Stomach (tissue), 8 donors: ENCODE measurements at regions not wholly inside any gene's neighbourhood (a gene's known extent, or its start where the extent isn't known, plus 50 kb on each side); places are given as distances from the start of the nearest gene placed in this dataset.

Experiments
- DNase-seq, 2 donors: peaks; one replicate each; pipeline versions ENCODE4 v3.0.0 to v3.0.0-alpha.2; 2013 to 2019
- H3K27ac ChIP-seq, 5 donors: fragments of 200-600 bp in 4 of 5; sonication (generic) in 4 of 5; one replicate each; pipeline ENCODE4 v1.5.1; 2013 to 2019; ENCODE audit warnings: mild to moderate bottlenecking in 1 of 5, moderate library complexity in 1 of 5
- H3K27me3 ChIP-seq, 3 donors: fragments of 200-600 bp; sonication (generic); one replicate each; pipeline ENCODE4 v1.5.1; 2017 to 2019; ENCODE audit warnings: mixed run types in 1 of 3
- H3K36me3 ChIP-seq, 4 donors: fragments of 200-600 bp; sonication (generic); 1 replicate in 3 of 4; 2 replicates in 1 of 4; pipeline ENCODE4 v1.5.1; 2016 to 2019
- H3K4me1 ChIP-seq, 4 donors: fragments of 200-600 bp; sonication (generic); one replicate each; pipeline ENCODE4 v1.5.1; 2016 to 2019
- H3K4me3 ChIP-seq, 4 donors: fragments of 200-600 bp; sonication (generic) in 3 of 4; one replicate each; pipeline ENCODE4 v1.5.1; 2016 to 2019; ENCODE audit warnings: mild to moderate bottlenecking in 1 of 4
- H3K9me3 ChIP-seq, 4 donors: fragments of 200-600 bp; sonication (generic); one replicate each; pipeline ENCODE4 v1.5.1; 2016 to 2019
- EP300 ChIP-seq: sonication (generic); formaldehyde crosslinking; IDR thresholded peaks from one replicate; pipeline ENCODE4 v1.6.1; 2017; ENCODE audit warnings: antibody characterized with exemption
- POLR2A ChIP-seq, 4 donors: fragments of 450-650 bp; IDR thresholded peaks; one replicate each; pipeline ENCODE4 v1.6.1; 2016; ENCODE audit warnings: antibody characterized with exemption in 4 of 4, control low read depth in 2 of 4, mild to moderate bottlenecking in 1 of 4, moderate library complexity in 1 of 4
- POLR2AphosphoS5 ChIP-seq, 3 donors: sonication (generic); formaldehyde crosslinking; IDR thresholded peaks; one replicate each; pipeline ENCODE4 v1.6.1; 2016; ENCODE audit warnings: antibody characterized with exemption in 3 of 3
- WGBS, 5 donors: extraction: QIAGEN DNeasy Blood & Tissue Kit in 3 of 5; methylation state at CpG; one replicate each; pipeline versions ENCODE4 v1.1.5 to v1.1.7; 2013 to 2018; 5-methylcytosine and 5-hydroxymethylcytosine counted together
- intact Hi-C: fragments of 100-400 bp; cut with DNase I; formaldehyde crosslinking; loops from one replicate; pipeline ENCODE4 v1.15.1; 2023; ENCODE audit warnings: low total_unique reads
- TF ChIP-seq, protein P1 (sequence below), 7 experiments: fragments of 450-650 bp in 4 of 7; fragments of 200-600 bp in 3 of 7; sonication (generic) in 3 of 7; IDR thresholded peaks; one replicate each; pipeline ENCODE4 v1.5.1; 2016 to 2019; ENCODE audit warnings: antibody characterized with exemption in 7 of 7, control low read depth in 2 of 7, mild to moderate bottlenecking in 1 of 7
- donor health status: healthy with polysubstance abuse.
- donor health status: Bipolar disorder and iron deficiency.
- donor health status: healthy.

GRCh38 chr3:151971814-151972579 lies 98.6 kb downstream of the SUCNR1 start:
- Histone ChIP-seq H3K4me1 (peaks cover 0 to 23% (median 13%) of the 10 kb centered on the region in 4 donors), H3K27ac (peak overlapping the region; percentile 38 to 70 (median 52)), H3K27me3 (no peaks in the 10 kb centered on the region), H3K4me3 (no peak overlapping the region), H3K9me3 (no peaks in the 10 kb centered on the region), H3K36me3 (no peaks in the 10 kb centered on the region)
- WGBS, 5 donors: 24 to 52% (median 36%) methylated on average over 5 of the region's 5 CpGs
- intact Hi-C loops: no loop called here
- TF ChIP-seq EP300 (no peak), POLR2A (IDR thresholded peaks at IDR 0.05) (no peak), POLR2AphosphoS5 (IDR thresholded peaks at IDR 0.05) (no peak)
- TF ChIP-seq, protein P1, sequence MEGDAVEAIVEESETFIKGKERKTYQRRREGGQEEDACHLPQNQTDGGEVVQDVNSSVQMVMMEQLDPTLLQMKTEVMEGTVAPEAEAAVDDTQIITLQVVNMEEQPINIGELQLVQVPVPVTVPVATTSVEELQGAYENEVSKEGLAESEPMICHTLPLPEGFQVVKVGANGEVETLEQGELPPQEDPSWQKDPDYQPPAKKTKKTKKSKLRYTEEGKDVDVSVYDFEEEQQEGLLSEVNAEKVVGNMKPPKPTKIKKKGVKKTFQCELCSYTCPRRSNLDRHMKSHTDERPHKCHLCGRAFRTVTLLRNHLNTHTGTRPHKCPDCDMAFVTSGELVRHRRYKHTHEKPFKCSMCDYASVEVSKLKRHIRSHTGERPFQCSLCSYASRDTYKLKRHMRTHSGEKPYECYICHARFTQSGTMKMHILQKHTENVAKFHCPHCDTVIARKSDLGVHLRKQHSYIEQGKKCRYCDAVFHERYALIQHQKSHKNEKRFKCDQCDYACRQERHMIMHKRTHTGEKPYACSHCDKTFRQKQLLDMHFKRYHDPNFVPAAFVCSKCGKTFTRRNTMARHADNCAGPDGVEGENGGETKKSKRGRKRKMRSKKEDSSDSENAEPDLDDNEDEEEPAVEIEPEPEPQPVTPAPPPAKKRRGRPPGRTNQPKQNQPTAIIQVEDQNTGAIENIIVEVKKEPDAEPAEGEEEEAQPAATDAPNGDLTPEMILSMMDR (IDR thresholded peaks at IDR 0.05): no peak
- peak; percentile 45 to 70 for DNase-seq

DNA sequence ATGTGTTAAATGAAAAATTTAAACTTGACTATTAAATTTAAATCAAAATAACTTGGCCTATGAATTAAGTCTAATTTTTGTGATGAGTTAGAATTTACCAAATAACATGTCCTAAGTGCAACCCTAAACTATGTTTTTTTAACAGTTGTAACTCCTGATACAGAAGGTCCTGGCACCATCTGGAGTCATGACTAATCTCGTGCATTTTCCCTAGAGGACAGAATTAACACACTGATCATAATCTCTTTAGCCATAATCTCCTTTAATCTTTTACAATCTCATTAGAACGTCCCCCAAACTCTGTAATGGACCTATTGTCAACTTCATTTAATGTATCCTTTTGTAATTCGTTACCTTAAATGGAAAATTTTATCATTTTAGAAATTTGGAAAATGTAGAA lies 100.6 kb downstream of the SUCNR1 start:
- no peaks in the 10 kb centered on the region for H3K27me3 ChIP-seq
- H3K27ac ChIP-seq: no peak overlapping the region
- WGBS, 5 donors: 36 to 45% (median 42%) methylated on average over 3 of the region's 3 CpGs
- TF ChIP-seq POLR2AphosphoS5 (IDR thresholded peaks at IDR 0.05): no peak
- TF ChIP-seq POLR2A (IDR thresholded peaks at IDR 0.05): no peak
- TF ChIP-seq EP300: no peak
- TF ChIP-seq, protein P1 (IDR thresholded peaks at IDR 0.05): no peak
- H3K36me3 ChIP-seq: no peaks in the 10 kb centered on the region
- peaks cover 0 to 23% (median 13%) of the 10 kb centered on the region in 4 donors for H3K4me1 ChIP-seq
- DNase-seq: no peak
- H3K4me3 ChIP-seq: no peak overlapping the region
- no peaks in the 10 kb centered on the region for H3K9me3 ChIP-seq
- intact Hi-C loops: no loop called here

- H3K4me3 ChIP-seq: no peak overlapping the region
- peaks cover 0 to 23% (median 11%) of the 10 kb centered on the region in 4 donors for H3K4me1 ChIP-seq
- peak in 1 of 2 donors; percentile 22 for DNase-seq
- no peaks in the 10 kb centered on the region for H3K36me3 ChIP-seq
- H3K9me3 ChIP-seq: no peaks in the 10 kb centered on the region
- no peak overlapping the region for H3K27ac ChIP-seq
- intact Hi-C loops: no loop called here
- no peaks in the 10 kb centered on the region for H3K27me3 ChIP-seq
- 55 to 68% (median 64%) methylated on average over 3 of the region's 3 CpGs for WGBS, 5 donors
- TF ChIP-seq, protein P1 (IDR thresholded peaks at IDR 0.05): no peak
Observed at GRCh38 chr3:151976211-151977050, 103.0 kb downstream of the SUCNR1 start.

DNA sequence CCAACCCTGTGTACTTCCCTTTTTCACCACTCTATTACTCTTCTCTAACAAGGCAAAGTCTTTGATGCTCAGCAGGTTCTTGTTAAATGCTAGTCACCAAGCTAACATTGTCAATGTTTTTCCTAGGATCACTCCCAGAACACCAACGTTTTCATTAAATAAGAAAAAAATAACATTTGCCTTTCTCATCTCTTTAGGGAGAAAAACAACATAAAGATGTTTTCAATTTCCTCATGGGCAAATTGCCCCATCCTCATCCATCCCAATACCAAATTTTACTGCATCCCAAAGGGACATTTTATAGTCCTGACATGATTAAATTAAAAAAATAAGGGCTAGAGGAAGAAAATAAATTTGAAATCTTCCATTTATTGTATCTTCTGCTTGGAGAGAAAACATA lies 106.5 kb downstream of the SUCNR1 start:
- Histone ChIP-seq H3K27ac (no peak overlapping the region), H3K36me3 (no peaks in the 10 kb centered on the region), H3K4me1 (peaks cover 0 to 7% (median 2%) of the 10 kb centered on the region in 4 donors), H3K4me3 (no peak overlapping the region), H3K9me3 (no peaks in the 10 kb centered on the region), H3K27me3 (no peaks in the 10 kb centered on the region)
- DNase-seq: no peak
- 13 to 38% (median 26%) methylated on average over 1 of the region's 1 CpG for WGBS, 5 donors
- intact Hi-C loops: no loop called here
- TF ChIP-seq POLR2A (IDR thresholded peaks at IDR 0.05) (no peak), POLR2AphosphoS5 (IDR thresholded peaks at IDR 0.05) (no peak), EP300 (no peak)
- TF ChIP-seq, protein P1 (IDR thresholded peaks at IDR 0.05): no peak
